Fibroblast of peridontal ligament (primary cell): ENCODE measurements at regions not wholly inside any gene's neighbourhood (a gene's known extent, or its start where the extent isn't known, plus 50 kb on each side); places are given as distances from the start of the nearest gene placed in this dataset.

Source experiments
- DNase-seq: peaks from one replicate; pipeline ENCODE4 v3.0.0-alpha.2; 2010; ENCODE audit errors: extremely low read depth

DNA sequence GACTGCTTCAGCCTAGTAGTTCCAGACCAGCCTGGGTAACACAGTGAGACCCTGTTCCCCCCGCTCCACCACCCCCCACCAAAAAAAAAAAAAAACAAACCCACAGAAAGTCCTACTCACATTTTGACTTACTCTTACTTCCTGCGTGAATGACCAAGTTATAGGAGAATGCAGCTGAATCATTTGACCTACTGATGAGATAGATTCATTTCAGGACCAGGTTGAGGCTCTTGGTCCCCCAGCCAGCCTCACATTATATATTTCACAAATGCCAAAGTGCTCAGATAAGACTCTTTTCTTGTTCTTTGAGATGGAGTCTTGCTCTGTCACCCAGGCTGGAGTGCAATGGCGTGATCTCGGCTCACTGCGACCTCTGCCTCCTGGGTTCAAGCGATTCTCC is 70.2 kb downstream of the KLF5 start:
- DNase-seq: no peak
